NCI-H460 (cell line): ENCODE measurements at regions not wholly inside any gene's neighbourhood (a gene's known extent, or its start where the extent isn't known, plus 50 kb on each side); places are given as distances from the start of the nearest gene placed in this dataset.
"Not testable (repeated sequence)": the region's sequence is repeated elsewhere in the genome, so short reads cannot be mapped to it uniquely, and the experiment has no call there.

ENCODE experiments used
- DNase-seq: peaks from one replicate; pipeline ENCODE4 v3.0.0-alpha.2; 2016; ENCODE audit warnings: low read depth; ENCODE audit errors: extremely low read depth

GRCh38 chr1:192862271-192862670, 53.4 kb downstream of the RGS2 start:
- no peak for DNase-seq

GRCh38 chr1:192866241-192866868, 57.5 kb downstream of the RGS2 start:
- no peak for DNase-seq

GRCh38 chr1:192867180-192867579, 58.3 kb downstream of the RGS2 start:
- no peak for DNase-seq

GRCh38 chr1:192869308-192869940, 60.6 kb downstream of the RGS2 start:
- DNase-seq: no peak

GRCh38 chr1:192872010-192872409, 63.2 kb downstream of the RGS2 start:
- no peak for DNase-seq

GRCh38 chr1:192873836-192874235, 65.0 kb downstream of the RGS2 start:
- no peak for DNase-seq

GRCh38 chr1:192876633-192877032, 67.8 kb downstream of the RGS2 start:
- DNase-seq: no peak

GRCh38 chr1:192877283-192877886, 68.5 kb downstream of the RGS2 start:
- no peak for DNase-seq

GRCh38 chr1:192878249-192878648, 69.4 kb downstream of the RGS2 start:
- DNase-seq: no peak

GRCh38 chr1:192879406-192879805, 70.6 kb downstream of the RGS2 start:
- DNase-seq: peak; percentile 74

GRCh38 chr1:192880231-192880630, 71.4 kb downstream of the RGS2 start:
- peak; percentile 91 for DNase-seq

- peak; percentile 70 for DNase-seq
These were observed 75.4 kb downstream of the RGS2 start for GRCh38 chr1:192884241-192884640.

- not testable (repeated sequence) for DNase-seq
These were observed 76.5 kb downstream of the RGS2 start for GRCh38 chr1:192885387-192885786.

- DNase-seq: peak; percentile 85
These were observed 78.6 kb downstream of the RGS2 start for GRCh38 chr1:192887426-192887825.

GRCh38 chr1:192888574-192888973, 79.7 kb downstream of the RGS2 start:
- no peak for DNase-seq

- DNase-seq: no peak
These were observed 80.2 kb downstream of the RGS2 start for GRCh38 chr1:192889082-192889481.

GRCh38 chr1:192890134-192890533, 81.3 kb downstream of the RGS2 start:
- no peak for DNase-seq

- DNase-seq: no peak
These were observed 84.1 kb downstream of the RGS2 start for GRCh38 chr1:192892934-192893333.

- DNase-seq: not testable (repeated sequence)
These were observed 86.6 kb downstream of the RGS2 start for GRCh38 chr1:192895487-192895886.

- DNase-seq: no peak
These were observed 87.5 kb downstream of the RGS2 start for GRCh38 chr1:192896376-192896775.

- DNase-seq: no peak
These were observed 92.7 kb downstream of the RGS2 start for GRCh38 chr1:192901500-192901899.

GRCh38 chr1:192903142-192903541, 94.3 kb downstream of the RGS2 start:
- no peak for DNase-seq
